ENCODE measurements at regions not wholly inside any gene's neighbourhood (a gene's known extent, or its start where the extent isn't known, plus 50 kb on each side); places are given as distances from the start of the nearest gene placed in this dataset.

DNA sequence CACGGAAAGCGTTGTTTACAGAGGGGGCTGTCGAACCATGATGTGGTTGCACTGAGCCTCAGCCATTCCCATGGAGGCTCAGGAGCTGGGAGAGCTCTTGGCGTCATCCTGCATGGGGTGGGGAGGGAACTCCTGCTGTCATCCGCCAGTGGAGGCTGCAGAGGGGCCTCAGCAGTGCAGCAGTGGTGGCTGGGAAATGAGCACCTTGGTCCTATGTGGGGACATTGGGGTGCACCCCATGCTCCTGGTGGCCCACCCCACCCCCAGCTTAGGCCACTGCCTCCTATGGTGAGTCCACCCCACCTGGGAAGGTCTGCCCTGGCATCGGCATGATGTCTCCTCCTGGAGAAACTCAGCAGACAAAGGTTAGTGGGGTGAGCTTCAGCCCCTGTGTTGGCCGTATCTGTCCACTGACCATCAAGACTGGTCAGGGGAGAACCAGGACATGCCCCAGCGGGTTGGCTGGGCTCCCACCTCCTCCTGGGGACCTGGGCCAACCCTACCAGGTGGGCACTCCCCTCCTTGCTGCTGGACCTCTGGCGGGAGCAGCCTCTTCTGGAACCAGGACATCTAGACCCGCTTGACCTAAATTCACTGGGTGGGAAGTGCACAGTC is 67.8 kb upstream of the HDAC4 start:
- FAIRE-seq (no peak), DNase-seq (ENCODE audit: low read depth, low spot score) (no peak)
- Histone ChIP-seq H3K9me1 (ENCODE audit: control insufficient read depth, extremely low read depth, insufficient read depth, low read length) (peaks cover 3% of the 10 kb centered on the region), H3K9ac (ENCODE audit: control insufficient read depth, extremely low read depth, insufficient read depth, low read length) (no peak overlapping the region), H3K79me2 (ENCODE audit: control insufficient read depth, insufficient read depth, low read length) (no peaks in the 10 kb centered on the region), H3K27ac (ENCODE audit: control insufficient read depth, insufficient read depth, low read length) (no peak overlapping the region), H3K4me3 (ENCODE audit: control insufficient read depth in 2 of 3, extremely low read depth in 1 of 3, insufficient read depth in 2 of 3, low read depth in 1 of 3, low read length in 3 of 3) (no peak overlapping the region), H3K36me3 (ENCODE audit: control insufficient read depth in 2 of 2, extremely low read depth in 1 of 2, insufficient read depth in 2 of 2, low read length in 2 of 2) (no peaks in the 10 kb centered on the region), H3K9me3 (ENCODE audit: control insufficient read depth, low read depth, low read length) (no peaks in the 10 kb centered on the region), H3K4me1 (ENCODE audit: control insufficient read depth, extremely low read depth, insufficient read depth, low read length) (peaks cover 15% of the 10 kb centered on the region), H2AFZ (ENCODE audit: control insufficient read depth, low read length) (no peak overlapping the region), H3K4me2 (ENCODE audit: control insufficient read depth, extremely low read depth, insufficient read depth, low read depth, low read length) (no peak overlapping the region), H3K27me3 (ENCODE audit: control insufficient read depth, extremely low read depth, insufficient read depth, low read length) (peaks cover 3% of the 10 kb centered on the region), H4K20me1 (ENCODE audit: control insufficient read depth, extremely low read depth, insufficient read depth, low read length) (no peaks in the 10 kb centered on the region)
- TF ChIP-seq EZH2 (IDR thresholded peaks at IDR 0.05; ENCODE audit: low read length), result no peak
- dilution Hi-C loops (cut with MboI; ENCODE audit: extremely low pct_ligation_motif_present, low sequenced_read_pairs), result no loop called here

DNA sequence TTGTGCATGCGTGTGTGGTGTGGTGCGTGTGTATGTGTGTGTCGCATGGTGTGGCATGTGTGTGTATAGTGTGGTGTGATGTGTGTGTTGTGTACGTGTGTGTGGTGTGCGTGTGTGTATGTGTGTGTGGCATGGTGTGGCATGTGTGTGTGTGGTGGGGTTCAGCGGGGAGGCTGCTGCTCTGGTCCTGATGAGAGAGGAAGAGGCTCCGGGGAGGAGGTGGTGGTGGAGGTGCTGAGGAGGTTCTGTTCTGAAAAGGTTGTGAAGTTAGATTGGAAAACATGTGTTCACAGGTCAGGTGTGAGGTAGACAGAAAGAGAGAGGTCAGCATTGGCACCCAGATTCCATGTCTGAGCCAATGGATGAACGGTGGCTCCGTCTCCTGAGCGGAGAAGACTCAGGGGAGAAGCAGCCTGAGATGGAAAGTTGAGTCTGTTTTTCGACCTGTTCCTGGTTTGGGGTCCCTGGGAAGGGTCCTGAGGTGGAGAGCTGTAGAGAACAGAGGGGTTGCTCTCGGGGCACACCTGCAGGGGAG is 67.2 kb upstream of the HDAC4 start:
- no peaks in the 10 kb centered on the region for H4K20me1 ChIP-seq (ENCODE audit: control insufficient read depth, extremely low read depth, insufficient read depth, low read length)
- H3K36me3 ChIP-seq (ENCODE audit: control insufficient read depth in 2 of 2, extremely low read depth in 1 of 2, insufficient read depth in 2 of 2, low read length in 2 of 2), result no peaks in the 10 kb centered on the region
- H3K27ac ChIP-seq (ENCODE audit: control insufficient read depth, insufficient read depth, low read length), result no peak overlapping the region
- H3K9me3 ChIP-seq (ENCODE audit: control insufficient read depth, low read depth, low read length), result no peaks in the 10 kb centered on the region
- no peaks in the 10 kb centered on the region for H3K79me2 ChIP-seq (ENCODE audit: control insufficient read depth, insufficient read depth, low read length)
- H3K4me2 ChIP-seq (ENCODE audit: control insufficient read depth, extremely low read depth, insufficient read depth, low read depth, low read length), result no peak overlapping the region
- no peak overlapping the region for H3K4me3 ChIP-seq (ENCODE audit: control insufficient read depth in 2 of 3, extremely low read depth in 1 of 3, insufficient read depth in 2 of 3, low read depth in 1 of 3, low read length in 3 of 3)
- no peak for DNase-seq (ENCODE audit: low read depth, low spot score)
- dilution Hi-C loops (cut with MboI; ENCODE audit: extremely low pct_ligation_motif_present, low sequenced_read_pairs), result no loop called here
- H2AFZ ChIP-seq (ENCODE audit: control insufficient read depth, low read length), result no peak overlapping the region
- peaks cover 3% of the 10 kb centered on the region for H3K27me3 ChIP-seq (ENCODE audit: control insufficient read depth, extremely low read depth, insufficient read depth, low read length)
- H3K9me1 ChIP-seq (ENCODE audit: control insufficient read depth, extremely low read depth, insufficient read depth, low read length), result peaks cover 3% of the 10 kb centered on the region
- TF ChIP-seq, protein P1, sequence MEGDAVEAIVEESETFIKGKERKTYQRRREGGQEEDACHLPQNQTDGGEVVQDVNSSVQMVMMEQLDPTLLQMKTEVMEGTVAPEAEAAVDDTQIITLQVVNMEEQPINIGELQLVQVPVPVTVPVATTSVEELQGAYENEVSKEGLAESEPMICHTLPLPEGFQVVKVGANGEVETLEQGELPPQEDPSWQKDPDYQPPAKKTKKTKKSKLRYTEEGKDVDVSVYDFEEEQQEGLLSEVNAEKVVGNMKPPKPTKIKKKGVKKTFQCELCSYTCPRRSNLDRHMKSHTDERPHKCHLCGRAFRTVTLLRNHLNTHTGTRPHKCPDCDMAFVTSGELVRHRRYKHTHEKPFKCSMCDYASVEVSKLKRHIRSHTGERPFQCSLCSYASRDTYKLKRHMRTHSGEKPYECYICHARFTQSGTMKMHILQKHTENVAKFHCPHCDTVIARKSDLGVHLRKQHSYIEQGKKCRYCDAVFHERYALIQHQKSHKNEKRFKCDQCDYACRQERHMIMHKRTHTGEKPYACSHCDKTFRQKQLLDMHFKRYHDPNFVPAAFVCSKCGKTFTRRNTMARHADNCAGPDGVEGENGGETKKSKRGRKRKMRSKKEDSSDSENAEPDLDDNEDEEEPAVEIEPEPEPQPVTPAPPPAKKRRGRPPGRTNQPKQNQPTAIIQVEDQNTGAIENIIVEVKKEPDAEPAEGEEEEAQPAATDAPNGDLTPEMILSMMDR (optimal IDR thresholded peaks at IDR 0.05 in 1 of 3, IDR thresholded peaks at IDR 0.05 in 1 of 3, conservative IDR thresholded peaks at IDR 0.05 in 1 of 3; ENCODE audit: extremely low read depth in 1 of 3, insufficient read depth in 2 of 3, low read length in 3 of 3), result no peak
- TF ChIP-seq EZH2 (IDR thresholded peaks at IDR 0.05; ENCODE audit: low read length), result no peak
- no peak overlapping the region for H3K9ac ChIP-seq (ENCODE audit: control insufficient read depth, extremely low read depth, insufficient read depth, low read length)
- H3K4me1 ChIP-seq (ENCODE audit: control insufficient read depth, extremely low read depth, insufficient read depth, low read length), result peaks cover 15% of the 10 kb centered on the region
- FAIRE-seq, result no peak

Measured in keratinocyte (primary cell).